GM21390 (cell line): ENCODE measurements at regions not wholly inside any gene's neighbourhood (a gene's known extent, or its start where the extent isn't known, plus 50 kb on each side); places are given as distances from the start of the nearest gene placed in this dataset.
"Not testable (repeated sequence)": the region's sequence is repeated elsewhere in the genome, so short reads cannot be mapped to it uniquely, and the experiment has no call there.

ENCODE experiments used
- ATAC-seq: cut with Tn5 transposase; IDR thresholded peaks from one replicate; pipeline ENCODE4 v1.9.1; 2021; ENCODE audit not compliant: unreplicated experiment

DNA sequence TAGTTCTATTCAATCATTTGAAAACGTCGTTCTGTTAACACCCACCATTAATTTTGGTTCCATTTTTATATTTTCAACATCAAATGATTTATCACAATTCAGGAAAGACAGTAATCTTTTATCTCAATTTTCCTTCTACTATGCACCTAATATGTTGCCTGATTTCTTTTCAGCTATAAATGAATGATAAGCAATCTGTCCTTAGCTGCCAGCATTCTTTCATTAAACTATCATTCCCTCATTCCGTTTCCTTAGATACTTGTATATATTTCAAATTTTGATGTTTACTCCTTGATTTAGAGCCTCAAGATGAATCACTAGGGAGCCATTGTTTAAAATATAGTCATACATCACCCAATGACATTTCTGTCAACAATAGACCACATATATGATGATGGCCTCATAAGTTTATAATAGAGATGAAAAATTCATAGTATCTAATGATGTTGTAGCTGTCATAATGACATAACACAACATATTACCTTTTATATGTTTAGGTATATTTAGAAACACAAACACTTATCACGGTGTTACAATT is 661.7 kb downstream of the IPMK start:
- no peak for ATAC-seq

DNA sequence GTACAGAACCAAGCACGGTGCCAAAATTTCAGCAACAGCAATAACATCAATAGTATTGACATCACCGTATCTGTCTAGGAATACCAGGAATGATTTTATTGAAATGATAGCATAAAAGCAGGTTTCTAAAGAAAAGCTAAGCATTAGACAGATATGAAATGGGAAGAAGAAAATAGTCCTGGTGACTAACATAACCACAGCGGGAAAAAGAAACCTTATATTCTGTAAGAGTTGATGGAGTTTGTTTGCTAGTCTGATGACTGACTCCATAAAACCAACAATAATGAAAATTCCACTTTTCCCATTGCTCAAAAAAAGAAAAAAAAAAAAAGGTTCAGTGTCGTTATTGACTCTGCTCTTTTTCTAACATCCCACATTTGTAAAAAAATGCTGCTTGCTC is 668.3 kb downstream of the IPMK start:
- ATAC-seq, result no peak

DNA sequence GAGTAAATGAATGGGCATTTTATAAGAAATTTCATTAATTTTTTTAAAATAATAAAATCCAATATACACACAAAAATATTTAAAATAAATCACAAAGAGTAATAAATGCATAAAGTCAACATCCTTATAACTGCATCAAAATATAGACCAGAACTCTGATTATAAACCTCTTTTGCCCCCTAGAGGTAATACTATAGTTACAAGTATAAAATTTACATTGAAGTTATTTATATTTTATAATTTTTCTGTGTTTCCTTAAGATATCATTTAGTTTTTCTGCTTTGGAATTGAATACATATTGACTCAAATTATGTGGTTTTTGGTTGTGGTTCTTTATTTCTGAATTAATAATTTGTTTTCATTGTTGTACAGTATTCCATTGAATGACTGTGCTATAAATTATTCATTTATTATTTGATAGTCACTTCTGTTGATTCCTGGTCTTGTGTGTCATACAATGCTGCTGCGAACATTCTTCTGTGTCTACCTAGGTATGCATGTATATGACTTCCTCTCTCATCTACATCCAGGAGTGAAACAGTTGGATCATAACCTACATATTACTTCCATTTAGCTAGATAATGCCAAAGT is 673.6 kb downstream of the IPMK start:
- ATAC-seq, result no peak

DNA sequence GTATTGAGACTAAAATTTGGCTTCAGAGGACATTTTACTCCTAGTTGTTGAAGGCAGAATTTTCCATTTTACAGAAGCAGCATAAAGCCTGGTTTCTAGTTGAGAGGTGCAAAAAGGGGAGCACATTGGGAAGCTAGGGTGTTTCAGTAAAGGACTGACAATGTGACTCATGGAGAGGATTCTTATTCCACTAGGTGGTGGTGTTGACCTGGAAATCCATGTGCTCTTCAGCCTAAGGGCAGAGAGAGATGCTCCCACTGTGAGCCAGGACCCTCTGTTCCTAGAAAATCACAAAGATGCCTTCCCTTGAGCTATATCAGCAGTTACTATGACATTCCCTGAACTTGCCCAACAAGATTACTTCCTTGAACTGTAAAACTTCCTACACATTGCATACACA is 687.8 kb downstream of the IPMK start:
- no peak for ATAC-seq

DNA sequence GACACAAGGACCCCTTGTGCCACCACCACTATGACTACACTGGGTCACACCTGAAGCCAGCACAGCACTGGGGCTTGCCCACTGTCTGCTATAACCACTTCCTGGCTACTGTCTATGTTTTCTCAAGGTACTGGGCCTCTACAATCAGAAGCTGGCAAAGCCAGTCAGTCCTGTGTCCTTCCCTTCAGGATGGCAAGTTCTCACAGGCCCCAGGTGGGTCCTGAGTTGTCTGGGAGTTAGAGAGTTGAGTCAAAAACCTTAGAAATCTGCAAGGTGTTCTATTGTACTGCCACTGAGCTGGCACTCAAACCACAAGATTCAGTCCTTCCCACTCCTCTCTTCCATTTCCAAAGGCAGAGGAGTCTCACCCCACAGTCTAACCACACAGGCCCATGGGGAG is 705.5 kb downstream of the IPMK start:
- no peak for ATAC-seq

DNA sequence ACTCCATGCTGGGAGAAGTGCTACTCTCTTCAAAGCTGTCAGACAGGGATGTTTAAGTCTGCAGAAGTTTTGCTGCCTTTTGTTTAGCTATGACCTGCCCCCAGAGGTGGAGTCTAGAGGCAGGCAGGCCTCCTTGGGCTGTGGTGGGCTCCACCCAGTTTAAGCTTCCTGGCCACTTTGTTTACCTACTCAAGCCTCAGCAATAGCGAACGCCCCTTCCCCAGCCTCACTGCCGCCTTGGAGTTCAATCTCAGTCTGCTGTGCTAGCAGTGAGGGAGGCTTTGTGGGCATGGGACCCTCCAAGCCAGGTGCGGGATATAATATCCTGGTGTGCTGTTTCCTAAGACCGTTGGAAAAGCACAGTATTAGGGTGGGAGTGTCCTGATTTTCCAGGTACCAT is 715.9 kb downstream of the IPMK start:
- not testable (repeated sequence) for ATAC-seq

DNA sequence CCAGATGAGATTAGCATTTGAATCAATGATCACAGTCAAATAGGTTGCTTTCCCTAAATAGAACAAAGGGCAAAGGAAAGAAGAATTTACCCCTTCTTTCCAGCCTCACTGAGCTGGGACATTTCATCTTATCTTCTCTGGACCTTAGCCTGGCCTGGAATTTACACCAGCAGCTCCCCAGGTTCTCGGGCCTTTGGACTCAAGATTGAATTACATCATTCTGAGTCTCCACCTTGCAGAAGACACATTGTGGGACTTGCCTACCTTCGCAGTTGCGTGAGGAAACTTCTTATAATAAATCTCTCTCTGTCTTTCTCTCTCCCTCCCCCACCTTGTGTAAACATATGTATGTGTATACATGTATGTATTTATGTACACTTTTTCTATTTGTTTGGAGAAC is 732.4 kb downstream of the IPMK start:
- ATAC-seq, result no peak

DNA sequence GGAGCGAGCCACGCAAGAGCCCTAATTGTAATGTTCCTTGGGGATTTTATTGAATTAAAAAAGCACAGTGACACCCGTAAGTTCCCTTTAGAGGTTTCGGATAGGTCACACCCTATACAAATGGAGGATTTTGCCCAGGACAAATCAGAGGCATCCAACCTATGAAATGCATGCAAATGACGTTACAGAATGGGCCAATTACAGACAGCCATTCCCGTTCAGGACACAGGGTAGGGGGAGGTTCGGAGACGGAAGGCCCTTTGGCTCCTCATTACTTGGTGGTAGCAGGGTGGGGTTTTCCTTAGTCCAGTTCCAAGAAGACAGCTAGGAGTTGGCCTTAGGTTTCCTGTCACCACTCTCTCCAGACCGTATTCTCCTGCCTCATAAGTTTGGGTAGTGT is 754.1 kb downstream of the IPMK start:
- ATAC-seq, result no peak

DNA sequence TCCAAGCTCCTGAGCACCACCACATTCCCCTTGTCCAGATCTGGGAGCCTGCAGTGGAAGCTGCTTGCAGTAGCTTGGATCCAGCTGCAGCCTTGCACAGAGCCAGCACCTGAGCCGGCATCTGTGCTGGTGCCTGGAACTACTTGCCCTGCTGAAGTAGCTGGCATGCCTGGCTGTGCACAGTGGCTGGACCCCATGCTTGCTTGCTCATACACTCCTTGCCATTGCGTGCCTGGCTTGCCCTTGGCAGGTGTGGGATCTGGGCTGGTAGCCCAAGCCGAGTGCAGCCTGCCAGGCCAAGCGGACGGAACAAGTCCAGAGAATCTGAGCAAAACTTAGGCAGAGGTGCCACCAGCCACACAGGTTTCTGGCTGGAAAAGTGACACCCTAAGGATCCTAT is 759.9 kb downstream of the IPMK start:
- no peak for ATAC-seq

DNA sequence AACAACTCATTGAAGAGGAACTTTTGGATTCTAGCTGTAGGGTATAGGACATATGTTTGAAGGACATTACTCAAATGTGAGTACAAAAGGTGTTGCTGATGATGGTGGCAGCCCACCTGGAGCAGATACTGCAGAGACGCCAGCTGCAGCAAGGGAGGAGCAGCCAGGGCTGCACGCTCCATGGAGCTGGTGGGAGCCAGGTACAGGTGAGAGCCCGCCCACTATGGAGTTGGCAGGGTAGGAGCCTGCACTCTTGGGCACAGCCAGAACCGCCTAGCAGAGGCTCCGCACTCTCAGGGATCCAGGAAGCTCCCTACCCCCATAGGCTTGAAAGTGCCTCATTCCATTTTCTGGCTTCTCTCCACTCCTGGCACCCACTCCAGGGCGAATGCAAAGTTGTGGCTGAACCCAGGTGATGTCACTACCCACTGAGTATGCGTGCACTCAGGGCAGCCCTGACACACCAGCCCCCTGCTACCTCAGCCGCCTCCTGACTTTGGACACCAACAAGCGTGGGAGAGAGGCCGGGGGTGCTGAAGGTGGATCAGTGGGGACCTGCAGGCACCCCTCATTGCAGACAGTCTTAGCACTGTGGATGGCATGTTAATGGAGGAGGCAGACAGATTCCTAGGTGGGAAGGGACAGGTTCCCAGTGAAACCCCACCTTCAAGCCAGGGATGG is 761.1 kb downstream of the IPMK start:
- no peak for ATAC-seq

DNA sequence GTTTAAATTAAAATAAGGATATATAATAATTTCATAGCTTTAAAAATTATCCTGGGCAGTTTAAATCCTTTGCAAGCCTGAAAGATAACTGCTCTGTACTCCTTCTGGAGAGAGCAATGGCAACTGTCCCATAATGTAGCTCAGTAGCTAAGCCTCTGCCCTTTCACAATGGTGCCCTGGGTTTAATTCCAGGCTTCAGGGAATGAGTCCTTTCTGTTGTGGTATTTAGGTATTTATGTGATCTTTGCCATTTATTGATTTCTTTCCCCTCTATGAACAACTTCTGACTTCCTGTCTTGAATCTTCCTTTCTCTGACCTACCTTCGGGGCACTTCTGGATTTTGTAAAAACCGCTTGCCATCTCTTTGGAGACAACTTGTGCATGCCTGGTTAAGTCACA is 773.2 kb downstream of the IPMK start:
- no peak for ATAC-seq

DNA sequence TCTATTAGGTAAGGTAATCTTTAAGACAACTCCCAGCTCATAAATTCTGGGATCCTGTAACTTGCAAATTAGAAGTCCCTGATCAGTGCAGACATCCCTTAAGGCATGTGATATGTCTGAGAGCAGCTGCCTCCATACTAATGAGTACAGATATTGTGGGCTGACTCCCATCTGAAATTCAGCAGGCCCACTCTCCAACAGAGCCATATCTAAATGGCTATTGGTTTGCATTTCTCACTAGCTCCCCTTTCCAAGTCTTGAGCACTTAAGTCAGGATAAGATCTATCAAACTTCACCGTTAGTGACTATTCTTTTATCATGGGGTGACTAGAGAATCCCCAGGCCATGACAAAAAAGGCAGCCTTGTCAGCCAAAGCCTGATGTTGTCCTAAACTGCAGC is 785.4 kb downstream of the IPMK start:
- no peak for ATAC-seq

DNA sequence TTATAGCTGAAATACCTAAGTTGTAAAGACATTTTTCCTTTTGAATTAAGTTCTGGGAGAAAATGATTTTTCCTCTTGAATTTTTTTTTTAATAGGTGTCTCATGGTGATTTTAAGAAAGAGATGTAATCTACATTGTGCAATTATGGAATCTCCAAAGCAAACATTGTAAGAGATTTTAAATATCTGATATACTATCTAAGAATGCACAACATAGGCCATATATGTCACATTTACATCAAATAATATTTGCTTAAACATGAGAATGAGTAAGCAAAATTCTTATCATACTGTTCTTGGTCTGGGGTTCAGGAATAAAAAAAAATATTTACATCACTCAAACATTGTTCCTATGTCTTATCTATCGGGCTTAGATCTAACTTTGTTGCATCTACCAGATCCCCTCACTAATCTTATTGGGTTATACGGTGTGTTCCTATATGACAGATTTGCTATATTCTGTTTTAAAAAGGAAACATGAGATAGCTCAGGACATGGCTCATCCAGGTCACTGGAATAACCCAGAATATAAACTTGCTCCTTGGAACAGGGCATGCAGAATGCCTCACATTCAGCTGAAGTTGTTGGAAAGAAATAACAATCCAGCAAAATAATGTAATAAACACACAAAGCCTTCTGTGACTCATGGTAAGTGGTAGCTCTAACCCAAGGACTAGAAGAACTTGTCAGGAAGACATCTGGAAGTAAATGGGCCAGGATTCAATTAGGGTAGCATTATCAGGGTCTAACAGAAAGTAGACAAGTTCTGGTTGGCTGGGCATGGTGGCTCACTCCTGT is 794.7 kb downstream of the IPMK start:
- ATAC-seq, result no peak

DNA sequence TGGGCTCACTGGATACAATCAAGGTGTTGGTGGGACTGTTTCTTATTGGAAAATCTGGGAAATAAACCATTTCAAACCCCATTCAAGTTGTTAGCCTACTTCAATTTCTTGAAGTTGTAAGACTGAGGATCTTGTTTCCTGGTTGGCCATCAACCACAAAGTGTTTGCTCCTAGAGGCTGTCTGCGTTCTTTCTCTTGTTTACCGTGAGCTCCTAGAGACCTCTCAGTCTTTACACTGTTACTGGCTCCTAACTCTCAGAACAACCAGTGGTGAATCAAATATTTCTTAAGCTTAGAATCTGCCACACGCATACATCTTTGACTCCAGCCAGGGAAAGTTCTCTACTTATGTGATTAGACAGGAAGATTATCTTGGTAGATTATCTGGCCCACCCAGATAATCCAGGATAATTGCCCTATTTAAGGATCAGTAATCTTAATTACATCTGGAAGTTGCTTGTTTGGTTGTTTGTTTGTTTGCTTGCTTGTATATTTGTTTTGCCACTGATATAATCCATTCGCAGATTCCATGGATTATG is 798.7 kb downstream of the IPMK start:
- no peak for ATAC-seq

DNA sequence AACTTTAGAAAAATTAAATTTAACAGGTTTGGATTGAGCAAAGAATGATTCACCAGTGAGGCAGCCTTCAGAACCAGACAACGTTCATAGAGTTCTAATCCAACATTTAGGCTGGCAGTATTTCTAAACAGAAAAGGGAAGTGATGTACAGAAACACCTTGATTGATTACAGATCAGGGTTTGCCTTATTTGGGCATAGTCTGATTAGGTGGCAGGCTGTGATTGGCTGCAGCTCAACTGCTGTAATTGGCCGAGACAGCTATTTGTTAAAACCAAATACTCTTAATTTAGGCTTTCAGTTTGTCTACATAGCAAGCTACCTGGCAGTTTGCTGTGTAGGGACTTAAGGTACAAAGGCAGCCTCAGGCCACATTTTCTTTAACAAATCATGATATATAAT is 802.5 kb downstream of the IPMK start:
- no peak for ATAC-seq

DNA sequence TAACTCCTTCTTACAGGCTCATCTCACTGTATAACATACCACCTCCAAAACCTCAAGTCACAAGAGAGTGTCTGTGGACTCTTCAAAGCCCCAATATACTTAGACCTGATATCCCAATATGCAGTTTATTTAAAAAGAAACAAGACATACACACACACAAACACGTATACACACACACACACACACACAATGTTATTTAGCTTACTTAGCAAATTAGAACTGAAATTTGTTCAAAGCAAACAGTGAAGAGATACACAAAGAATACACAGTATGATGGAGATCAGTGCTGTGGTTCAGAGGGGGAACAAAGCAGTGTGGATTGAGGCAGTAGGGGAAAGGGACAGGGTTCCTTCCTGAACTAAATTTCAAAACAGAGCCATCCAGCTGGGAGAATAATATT is 807.2 kb downstream of the IPMK start:
- ATAC-seq, result no peak

DNA sequence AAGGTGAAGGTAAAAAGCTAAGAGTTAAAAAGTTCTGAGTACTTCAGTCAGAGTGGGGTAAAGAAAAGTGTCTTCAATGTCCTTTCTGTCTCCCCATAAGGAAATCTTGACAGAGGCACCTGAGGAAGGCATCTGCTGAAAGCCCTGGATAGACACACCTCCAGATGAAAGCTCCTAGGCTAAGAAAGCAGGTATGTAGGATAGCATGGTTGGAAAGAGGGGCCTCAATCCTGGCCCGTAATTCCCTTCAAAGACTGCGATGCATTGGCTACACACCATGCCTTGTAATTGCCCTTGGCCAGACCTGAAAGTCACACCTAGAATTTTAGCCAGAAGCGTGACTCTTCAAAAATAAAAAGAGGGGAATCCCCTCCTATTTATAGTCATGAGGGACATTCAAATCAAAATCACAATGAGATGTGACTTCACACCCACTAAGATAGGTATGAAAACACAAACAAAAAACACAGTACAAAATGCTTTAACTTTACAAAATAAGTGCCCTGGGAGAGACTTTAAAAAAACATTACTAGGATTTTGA is 809.7 kb downstream of the IPMK start:
- no peak for ATAC-seq

DNA sequence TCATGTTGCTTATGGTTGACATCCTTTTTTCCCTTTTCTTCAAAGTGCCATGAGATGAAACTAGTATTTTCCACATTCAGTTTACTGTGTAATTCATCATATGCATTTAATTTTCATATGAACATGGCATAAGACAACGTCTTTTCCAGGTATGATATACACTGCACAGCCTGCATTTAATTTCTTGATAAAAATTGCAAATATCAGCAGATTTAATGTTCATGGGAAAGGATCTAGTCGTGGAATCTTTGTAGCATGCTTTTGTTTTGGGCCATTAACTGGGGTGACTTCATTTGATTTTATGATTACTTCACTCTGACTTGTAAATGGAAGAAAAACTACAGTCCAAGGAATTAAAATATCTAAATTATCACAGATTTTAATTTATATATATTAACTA is 837.3 kb downstream of the IPMK start:
- no peak for ATAC-seq

DNA sequence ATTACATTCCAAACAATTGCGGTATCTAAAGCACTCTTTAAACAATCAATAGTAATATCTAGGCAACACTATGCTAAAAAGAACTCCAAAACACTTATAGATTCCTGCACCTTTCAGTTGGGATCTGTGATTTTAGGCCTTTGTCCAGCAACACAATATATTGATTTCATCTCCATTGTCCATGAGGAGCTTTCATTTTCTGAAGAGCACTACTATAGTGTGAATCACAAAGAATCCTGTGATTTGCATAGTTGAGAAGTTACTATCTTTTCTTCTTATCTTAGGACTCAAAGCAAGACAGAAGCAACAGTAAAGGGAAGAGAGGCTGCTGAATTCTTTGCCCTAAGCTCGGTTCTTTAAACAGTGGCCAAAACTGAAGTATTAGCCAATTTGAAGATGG is 846.8 kb downstream of the IPMK start:
- no peak for ATAC-seq

DNA sequence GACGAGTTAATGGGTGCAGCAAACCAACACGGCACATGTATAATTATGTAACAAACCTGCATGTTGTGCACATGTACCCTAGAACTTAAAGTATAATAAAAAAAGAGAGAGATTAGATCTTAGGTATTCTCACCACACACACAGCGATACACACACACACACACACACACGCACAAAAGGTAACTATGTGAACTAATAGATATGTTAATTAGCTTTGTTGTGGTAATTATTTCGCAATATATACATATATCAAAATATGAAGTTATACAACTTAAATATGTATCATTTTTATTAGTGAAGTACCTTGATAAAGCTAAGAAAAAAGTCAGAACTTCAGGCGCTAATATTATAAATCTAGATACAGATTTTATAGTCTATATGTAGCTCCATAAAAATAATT is 849.2 kb downstream of the IPMK start:
- ATAC-seq, result no peak

DNA sequence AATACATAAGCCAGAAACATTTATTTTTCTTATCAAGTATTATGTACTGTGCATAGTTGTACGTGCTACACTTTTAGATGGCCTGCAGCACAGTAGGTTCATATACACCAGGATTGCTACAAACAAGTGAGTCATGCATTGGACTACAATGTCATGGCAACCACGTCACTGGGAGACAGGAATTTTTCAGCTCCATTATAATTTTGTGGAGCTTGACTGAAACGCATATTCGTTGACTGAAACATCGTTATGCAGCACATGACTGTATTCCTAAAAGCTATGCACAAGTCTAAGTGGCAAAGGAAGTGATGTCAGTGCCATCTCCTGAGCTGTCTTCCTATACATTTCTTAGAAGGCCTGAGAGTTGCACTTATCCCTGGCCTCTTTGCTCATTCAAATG is 871.8 kb downstream of the IPMK start:
- ATAC-seq, result no peak

DNA sequence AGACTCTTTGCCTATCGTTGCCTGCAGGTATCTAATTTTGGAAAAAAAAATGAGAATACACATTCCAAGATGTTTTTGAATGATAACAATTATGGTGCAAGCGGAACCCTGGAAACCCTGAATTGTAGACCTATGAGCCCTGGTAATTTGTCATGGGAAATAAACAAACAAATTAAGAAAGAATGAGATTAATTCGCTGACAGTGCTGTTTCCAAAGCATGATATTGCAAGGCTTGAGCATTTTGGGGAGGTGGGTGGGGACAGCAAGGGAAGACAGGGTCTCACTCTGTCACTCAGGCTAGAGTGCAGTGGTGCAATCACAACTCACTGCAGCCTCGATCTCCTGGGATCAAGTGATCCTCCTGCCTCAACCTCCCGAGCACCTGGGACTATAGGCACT is 900.3 kb downstream of the IPMK start:
- ATAC-seq, result no peak
